Esophagus squamous epithelium (tissue), 5 donors: ENCODE measurements at regions not wholly inside any gene's neighbourhood (a gene's known extent, or its start where the extent isn't known, plus 50 kb on each side); places are given as distances from the start of the nearest gene placed in this dataset.

Source experiments
- DNase-seq: peaks from one replicate; lab custom pipeline; 2025; lab: John Stamatoyannopoulos, UW
- H3K27ac ChIP-seq, 4 donors: fragments of 200-600 bp; sonication (generic); one replicate each; pipeline ENCODE4 v1.5.1; 2016 to 2019; ENCODE audit warnings: mild to moderate bottlenecking in 1 of 4
- H3K27me3 ChIP-seq, 4 donors: fragments of 200-600 bp; sonication (generic); 1 replicate in 3 of 4; 2 replicates in 1 of 4; pipeline versions ENCODE4 v1.5.1 to v1.6.0; 2017 to 2021; ENCODE audit warnings: antibody characterized with exemption in 1 of 4
- H3K36me3 ChIP-seq, 3 donors: fragments of 200-600 bp; sonication (generic); one replicate each; pipeline ENCODE4 v1.5.1; 2016 to 2019
- H3K4me1 ChIP-seq, 3 donors: fragments of 200-600 bp; sonication (generic); one replicate each; pipeline ENCODE4 v1.5.1; 2017 to 2019
- H3K4me3 ChIP-seq, 4 donors: fragments of 200-600 bp; sonication (generic); 1 replicate in 3 of 4; 2 replicates in 1 of 4; pipeline ENCODE4 v1.5.1; 2016 to 2019; ENCODE audit warnings: mild to moderate bottlenecking in 2 of 4, moderate library complexity in 1 of 4
- H3K9me3 ChIP-seq, 3 donors: fragments of 200-600 bp; sonication (generic); one replicate each; pipeline ENCODE4 v1.5.1; 2016 to 2019
- CTCF ChIP-seq, 6 experiments: fragments of 450-650 bp in 4 of 6; fragments of 200-600 bp in 2 of 6; sonication (generic) in 2 of 6; IDR thresholded peaks; one replicate each; pipeline ENCODE4 v1.5.1; 2016 to 2019; ENCODE audit warnings: antibody characterized with exemption in 6 of 6, mild to moderate bottlenecking in 4 of 6, moderate library complexity in 4 of 6
- POLR2A ChIP-seq, 4 donors: fragments of 450-650 bp; IDR thresholded peaks; one replicate each; pipeline ENCODE4 v1.6.1; 2017; ENCODE audit warnings: antibody characterized with exemption in 4 of 4, mild to moderate bottlenecking in 4 of 4, moderate library complexity in 3 of 4
- WGBS, 2 donors: methylation state at CpG; one replicate each; pipeline ENCODE4 v1.1.5; 2018; 5-methylcytosine and 5-hydroxymethylcytosine counted together
- intact Hi-C: fragments of 100-400 bp; cut with DNase I; formaldehyde crosslinking; loops from one replicate; pipeline ENCODE4 v1.15.0; 2022
- donor health status: DM: yes; HTN: yes; CAD: no.

GRCh38 chr13:109336730-109337129, 449.7 kb downstream of the IRS2 start:
- Histone ChIP-seq H3K27me3 (no peaks in the 10 kb centered on the region), H3K4me1 (no peaks in the 10 kb centered on the region), H3K4me3 (no peak overlapping the region), H3K36me3 (no peaks in the 10 kb centered on the region), H3K27ac (no peak overlapping the region), H3K9me3 (no peaks in the 10 kb centered on the region)
- TF ChIP-seq CTCF (IDR thresholded peaks at IDR 0.05) (no peak), POLR2A (IDR thresholded peaks at IDR 0.05) (no peak)
- no peak for DNase-seq
- intact Hi-C loops = no loop called here
- WGBS, 2 donors = 38 to 48% methylated on average over 1 of the region's 1 CpG

GRCh38 chr13:109333893-109334651, 452.3 kb downstream of the IRS2 start:
- H3K27ac ChIP-seq = no peak overlapping the region
- intact Hi-C loops = no loop called here
- no peaks in the 10 kb centered on the region for H3K27me3 ChIP-seq
- H3K4me3 ChIP-seq = no peak overlapping the region
- 64 to 83% methylated on average over 4 to 6 of the region's 8 CpGs for WGBS, 2 donors
- no peak for TF ChIP-seq CTCF (IDR thresholded peaks at IDR 0.05)
- TF ChIP-seq POLR2A (IDR thresholded peaks at IDR 0.05) = no peak
- no peaks in the 10 kb centered on the region for H3K36me3 ChIP-seq
- H3K9me3 ChIP-seq = no peaks in the 10 kb centered on the region
- DNase-seq = no peak
- no peaks in the 10 kb centered on the region for H3K4me1 ChIP-seq

GRCh38 chr13:109332506-109333499, 453.6 kb downstream of the IRS2 start:
- H3K27ac ChIP-seq = no peak overlapping the region
- no peaks in the 10 kb centered on the region for H3K27me3 ChIP-seq
- WGBS, 2 donors = 61 to 76% methylated on average over 10 to 12 of the region's 26 CpGs
- TF ChIP-seq POLR2A (IDR thresholded peaks at IDR 0.05) (no peak), CTCF (IDR thresholded peaks at IDR 0.05) (no peak)
- peak overlapping the region in 1 of 4 donors; percentile 12 for H3K4me3 ChIP-seq
- H3K4me1 ChIP-seq = no peaks in the 10 kb centered on the region
- DNase-seq = no peak
- H3K36me3 ChIP-seq = no peaks in the 10 kb centered on the region
- intact Hi-C loops = no loop called here
- H3K9me3 ChIP-seq = no peaks in the 10 kb centered on the region

- no peak overlapping the region for H3K27ac ChIP-seq
- DNase-seq = no peak
- WGBS, 2 donors = 37 to 43% methylated on average over 10 to 11 of the region's 11 CpGs
- intact Hi-C loops = no loop called here
- H3K36me3 ChIP-seq = no peaks in the 10 kb centered on the region
- TF ChIP-seq CTCF (IDR thresholded peaks at IDR 0.05) (no peak), POLR2A (IDR thresholded peaks at IDR 0.05) (no peak)
- no peaks in the 10 kb centered on the region for H3K4me1 ChIP-seq
- H3K9me3 ChIP-seq = no peaks in the 10 kb centered on the region
- H3K27me3 ChIP-seq = no peaks in the 10 kb centered on the region
- no peak overlapping the region for H3K4me3 ChIP-seq
Observed at GRCh38 chr13:109331898-109332297, 454.5 kb downstream of the IRS2 start.

GRCh38 chr13:109331011-109331433, 455.4 kb downstream of the IRS2 start:
- H3K36me3 ChIP-seq = no peaks in the 10 kb centered on the region
- H3K4me1 ChIP-seq = no peaks in the 10 kb centered on the region
- WGBS, 2 donors = 77 to 86% methylated on average over 2 of the region's 2 CpGs
- TF ChIP-seq POLR2A (IDR thresholded peaks at IDR 0.05) (no peak), CTCF (IDR thresholded peaks at IDR 0.05) (no peak)
- H3K27me3 ChIP-seq = no peaks in the 10 kb centered on the region
- no peak for DNase-seq
- no peak overlapping the region for H3K4me3 ChIP-seq
- H3K27ac ChIP-seq = no peak overlapping the region
- no peaks in the 10 kb centered on the region for H3K9me3 ChIP-seq
- intact Hi-C loops = no loop called here
